H1 (cell line): ENCODE measurements at regions not wholly inside any gene's neighbourhood (a gene's known extent, or its start where the extent isn't known, plus 50 kb on each side); places are given as distances from the start of the nearest gene placed in this dataset.

Experiments used
- CTCF ChIA-PET: fragments of 300-600 bp; sonication (Branson Sonifier 250); formaldehyde crosslinking; loops from one replicate; lab custom pipeline; 2021; ENCODE audit not compliant: partially characterized antibody; lab: Charles Lee
- POLR2A ChIA-PET: fragments of 300-600 bp; sonication (Branson Sonifier 250); formaldehyde crosslinking; loops from one replicate; lab custom pipeline; 2021; ENCODE audit warnings: inconsistent platforms; ENCODE audit not compliant: partially characterized antibody; lab: Charles Lee
- DNase-seq, 2 experiments: peaks; one replicate each; pipeline versions ENCODE4 v3.0.0 to v3.0.0-alpha.2; 2010 to 2022; ENCODE audit warnings: low spot score in 2 of 2, low read depth in 1 of 2, mixed read lengths in 1 of 2
- FAIRE-seq: peaks from 2 replicates; lab custom pipeline; 2011; peaks lifted over from hg19 to GRCh38; lab: Jason Lieb, UNC
- H2AFZ ChIP-seq: 2 replicates; pipeline ENCODE4 v1.8.1; 2012; ENCODE audit warnings: low read length, inconsistent platforms
- H2AK5ac ChIP-seq: 2 replicates; pipeline ENCODE4 v1.6.1; 2013; ENCODE audit warnings: low read depth, low read length
- H2BK120ac ChIP-seq: replicated peaks from 2 replicates; pipeline ENCODE3; 2013; ENCODE audit warnings: low read depth, low read length, inconsistent platforms
- H2BK12ac ChIP-seq: 2 replicates; pipeline ENCODE4 v1.6.1; 2013; ENCODE audit warnings: low read depth, low read length
- H2BK15ac ChIP-seq: 2 replicates; pipeline ENCODE4 v1.6.1; 2013; ENCODE audit warnings: low read length
- H2BK20ac ChIP-seq: 2 replicates; pipeline ENCODE4 v1.6.1; 2013; ENCODE audit warnings: low read length
- H2BK5ac ChIP-seq: 2 replicates; pipeline ENCODE4 v1.6.1; 2013; ENCODE audit warnings: low read depth, low read length
- H3K14ac ChIP-seq: 2 replicates; pipeline ENCODE4 v1.6.1; 2013; ENCODE audit warnings: inconsistent platforms; ENCODE audit not compliant: insufficient read length
- H3K18ac ChIP-seq: 2 replicates; pipeline ENCODE4 v1.6.1; 2013; ENCODE audit warnings: low read length; ENCODE audit errors: extremely low read depth
- H3K23ac ChIP-seq: 2 replicates; pipeline ENCODE4 v1.6.1; 2013; ENCODE audit warnings: inconsistent platforms; ENCODE audit not compliant: insufficient read length
- H3K23me2 ChIP-seq: 2 replicates; pipeline ENCODE4 v1.6.1; 2013; ENCODE audit warnings: low read depth, low read length
- H3K27ac ChIP-seq: 2 replicates; pipeline ENCODE4 v1.6.1; 2011; ENCODE audit warnings: low read depth, low read length, inconsistent platforms
- H3K27me3 ChIP-seq, 4 experiments: replicated peaks in 1 of 4; 1 replicate in 1 of 4; 2 replicates in 3 of 4; pipeline versions ENCODE4 v1.6.1 to v1.8.1; 2011 to 2013; ENCODE audit warnings: low read length in 3 of 4, mild to moderate bottlenecking in 3 of 4, inconsistent platforms in 2 of 4, mixed read lengths in 2 of 4, moderate library complexity in 1 of 4; ENCODE audit not compliant: control insufficient read depth in 3 of 4, insufficient read depth in 3 of 4; ENCODE audit errors: extremely low read depth in 1 of 4
- H3K36me3 ChIP-seq, 4 experiments: 2 replicates each; pipeline versions ENCODE4 v1.6.1 to v1.8.1; 2011 to 2013; ENCODE audit warnings: mild to moderate bottlenecking in 4 of 4, low read length in 3 of 4, moderate library complexity in 2 of 4, control low read depth in 1 of 4, inconsistent platforms in 1 of 4; ENCODE audit not compliant: insufficient read depth in 4 of 4, control insufficient read depth in 2 of 4
- H3K4ac ChIP-seq: replicated peaks from 2 replicates; pipeline ENCODE3; 2013; ENCODE audit warnings: low read length, low read depth, mixed read lengths, inconsistent platforms; ENCODE audit not compliant: insufficient read length
- H3K4me1 ChIP-seq, 4 experiments: replicated peaks in 1 of 4; 1 replicate in 1 of 4; 2 replicates in 3 of 4; pipeline versions ENCODE4 v1.6.1 to v1.8.1; 2011 to 2013; ENCODE audit warnings: low read length in 3 of 4, inconsistent platforms in 2 of 4, mixed read lengths in 1 of 4; ENCODE audit not compliant: insufficient read depth in 4 of 4, control insufficient read depth in 3 of 4
- H3K4me2 ChIP-seq, 2 experiments: 2 replicates each; pipeline versions ENCODE4 v1.6.1 to v1.8.1; 2011 to 2013; ENCODE audit warnings: low read depth in 2 of 2, low read length in 2 of 2, control low read depth in 1 of 2, inconsistent platforms in 1 of 2, mild to moderate bottlenecking in 1 of 2; ENCODE audit not compliant: insufficient read depth in 1 of 2
- H3K4me3 ChIP-seq, 4 experiments: fragments of 200-600, 300-600 bp in 1 of 4; sonication (generic), shearing (Covaris generic), sonication (Bioruptor Twin) in 1 of 4; 2 replicates each; pipeline versions ENCODE4 v1.5.1 to v1.8.1; 2011 to 2016; ENCODE audit warnings: low read length in 4 of 4, low read depth in 3 of 4, control low read depth in 2 of 4, inconsistent platforms in 2 of 4, mild to moderate bottlenecking in 2 of 4, mixed read lengths in 1 of 4, moderate library complexity in 1 of 4; ENCODE audit not compliant: insufficient read depth in 2 of 4; ENCODE audit errors: extremely low read depth in 1 of 4
- H3K56ac ChIP-seq: replicated peaks from 2 replicates; pipeline ENCODE3; 2013; ENCODE audit warnings: low read depth, mild to moderate bottlenecking, mixed read lengths, low read length, inconsistent platforms; ENCODE audit not compliant: insufficient read length
- H3K79me1 ChIP-seq: 2 replicates; pipeline ENCODE4 v1.6.1; 2013; ENCODE audit warnings: low read depth, low read length, control low read depth
- H3K79me2 ChIP-seq, 2 experiments: 2 replicates each; pipeline versions ENCODE4 v1.6.1 to v1.8.1; 2012 to 2013; ENCODE audit warnings: low read length in 2 of 2, mild to moderate bottlenecking in 2 of 2, inconsistent platforms in 1 of 2; ENCODE audit not compliant: insufficient read depth in 2 of 2, control insufficient read depth in 1 of 2
- H3K9ac ChIP-seq, 4 experiments: replicated peaks in 1 of 4; 1 replicate in 1 of 4; 2 replicates in 3 of 4; pipeline versions ENCODE4 v1.6.1 to v1.8.1; 2011 to 2013; ENCODE audit warnings: low read depth in 3 of 4, low read length in 3 of 4, control low read depth in 2 of 4, mild to moderate bottlenecking in 2 of 4, moderate library complexity in 2 of 4, inconsistent platforms in 1 of 4; ENCODE audit errors: extremely low read depth in 1 of 4
- H3K9me3 ChIP-seq, 2 experiments: 2 replicates each; pipeline versions ENCODE4 v1.6.1 to v1.8.1; 2012 to 2013; ENCODE audit warnings: mild to moderate bottlenecking in 2 of 2, moderate library complexity in 2 of 2, control low read depth in 1 of 2, inconsistent platforms in 1 of 2, low read depth in 1 of 2, low read length in 1 of 2, mixed read lengths in 1 of 2; ENCODE audit not compliant: insufficient read depth in 2 of 2
- H4K20me1 ChIP-seq, 2 experiments: replicated peaks in 1 of 2; 2 replicates each; pipeline versions ENCODE3 to v1.8.1; 2011 to 2013; ENCODE audit warnings: inconsistent platforms in 2 of 2, low read length in 2 of 2, mild to moderate bottlenecking in 1 of 2; ENCODE audit not compliant: insufficient read depth in 2 of 2, control insufficient read depth in 1 of 2
- H4K5ac ChIP-seq: 2 replicates; pipeline ENCODE4 v1.6.1; 2013; ENCODE audit warnings: low read length, low read depth, mixed read lengths, inconsistent platforms; ENCODE audit not compliant: insufficient read length
- H4K8ac ChIP-seq: 2 replicates; pipeline ENCODE4 v1.8.0; 2013; ENCODE audit warnings: mild to moderate bottlenecking, moderate library complexity, low read length, inconsistent platforms; ENCODE audit not compliant: insufficient read depth; ENCODE audit errors: extremely low read depth
- H4K91ac ChIP-seq: replicated peaks from 2 replicates; pipeline ENCODE3; 2013; ENCODE audit warnings: low read length, mixed read lengths, inconsistent platforms; ENCODE audit not compliant: insufficient read length
- ASH2L ChIP-seq: fragments of 200-600, 300-600 bp; sonication (generic); IDR thresholded peaks from one replicate; pipeline ENCODE4 v1.7.1; 2017; ENCODE audit warnings: low read length
- BRCA1 ChIP-seq: IDR thresholded peaks from 2 replicates; pipeline ENCODE4 v1.6.1; 2012; ENCODE audit warnings: low read depth, low read length, improper control_type of control experiment
- EGR1 ChIP-seq: IDR thresholded peaks from 2 replicates; pipeline ENCODE4 v1.6.1; 2011; ENCODE audit warnings: low read depth, low read length, borderline replicate concordance
- RNF2 ChIP-seq: fragments of 200-900, 300-1000 bp; sonication (generic); IDR thresholded peaks from 2 replicates; pipeline ENCODE4 v1.7.1; 2016; ENCODE audit warnings: borderline replicate concordance, low read depth, mild to moderate bottlenecking, antibody characterized with exemption, low read length; ENCODE audit not compliant: poor library complexity, severe bottlenecking; ENCODE audit errors: missing control alignments
- SAP30 ChIP-seq: fragments of 300-600 bp; sonication (generic); IDR thresholded peaks from 2 replicates; pipeline ENCODE4 v1.7.1; 2012; ENCODE audit warnings: low read length, moderate library complexity, mild to moderate bottlenecking, inconsistent platforms; ENCODE audit not compliant: insufficient read depth, insufficient replicate concordance
- SRF ChIP-seq: IDR thresholded peaks from 2 replicates; pipeline ENCODE4 v1.6.1; 2011; ENCODE audit warnings: mild to moderate bottlenecking, low read depth, low read length, moderate library complexity
- TAF1 ChIP-seq: IDR thresholded peaks from 2 replicates; pipeline ENCODE4 v1.6.1; 2011; ENCODE audit warnings: mild to moderate bottlenecking, low read depth, low read length
- TBP ChIP-seq: IDR thresholded peaks from 2 replicates; pipeline ENCODE4 v1.6.1; 2011; ENCODE audit warnings: low read depth, low read length, improper control_type of control experiment
- TCF12 ChIP-seq: IDR thresholded peaks from 2 replicates; pipeline ENCODE4 v1.6.1; 2011; ENCODE audit warnings: low read depth, mild to moderate bottlenecking, low read length
- WGBS, 2 experiments: shearing (Covaris generic) in 1 of 2; methylation state at CpG; one replicate each; pipeline versions ENCODE4 v1.1.6 to v1.1.7; 2013 to 2015; ENCODE audit warnings: low lambda C conversion rate in 2 of 2, mixed read lengths in 2 of 2, inconsistent platforms in 1 of 2, low coverage in 1 of 2, missing lambda C conversion rate in 1 of 2; ENCODE audit not compliant: insufficient replicate concordance in 2 of 2, insufficient coverage in 1 of 2, insufficient read length in 1 of 2; ENCODE audit errors: extremely low coverage in 1 of 2, missing lambda C conversion rate in 1 of 2; 5-methylcytosine and 5-hydroxymethylcytosine counted together
- TF ChIP-seq, protein P1 (sequence below): IDR thresholded peaks from 2 replicates; pipeline ENCODE4 v1.6.1; 2011; ENCODE audit warnings: low read depth, mild to moderate bottlenecking, low read length; ENCODE audit not compliant: insufficient read depth
- TF ChIP-seq, protein P2 (sequence below): IDR thresholded peaks from 2 replicates; pipeline ENCODE4 v1.6.1; 2012; ENCODE audit warnings: inconsistent platforms
- TF ChIP-seq, protein P3 (sequence below): IDR thresholded peaks from 2 replicates; pipeline ENCODE4 v1.6.1; 2012; ENCODE audit warnings: low read length, inconsistent platforms

DNA sequence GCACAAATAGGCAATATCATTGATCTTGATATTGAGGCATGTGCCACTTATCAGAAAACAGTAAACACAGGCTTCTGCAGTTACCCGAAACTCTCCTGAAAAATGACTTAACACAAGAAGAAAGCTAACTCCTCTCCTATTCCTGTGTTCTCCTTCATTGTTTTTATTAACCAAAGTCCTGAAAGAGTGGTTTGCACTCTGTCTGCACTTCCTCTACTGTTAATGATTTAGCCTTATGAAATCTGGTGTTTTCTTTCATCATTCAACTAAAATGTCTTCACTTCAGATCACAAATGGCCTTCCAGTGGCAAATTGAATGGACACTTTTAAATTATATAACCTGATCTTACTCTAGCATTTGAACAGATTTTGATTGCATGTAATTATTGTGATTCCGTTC lies 630.6 kb upstream of the PHF14 start:
- Histone ChIP-seq H3K23ac (no peak overlapping the region), H3K36me3 (no peaks in the 10 kb centered on the region), H4K20me1 (no peaks in the 10 kb centered on the region), H3K4ac (no peak overlapping the region), H3K79me2 (no peaks in the 10 kb centered on the region), H2BK12ac (no peak overlapping the region), H3K4me3 (no peak overlapping the region), H2BK15ac (no peak overlapping the region), H2BK20ac (no peak overlapping the region), H3K4me2 (no peak overlapping the region), H3K23me2 (no peaks in the 10 kb centered on the region; the same call in 1 of the 2 replicates), H2AK5ac (no peak overlapping the region), H4K8ac (no peak overlapping the region), H3K27me3 (no peaks in the 10 kb centered on the region), H2BK120ac (no peak overlapping the region), H3K14ac (no peak overlapping the region), H3K9ac (no peak overlapping the region), H4K5ac (no peak overlapping the region), H2AFZ (no peak overlapping the region), H3K27ac (no peak overlapping the region), H2BK5ac (no peak overlapping the region), H3K9me3 (no peaks in the 10 kb centered on the region), H3K4me1 (no peaks in the 10 kb centered on the region), H3K56ac (no peak overlapping the region), H3K18ac (no peak overlapping the region), H3K79me1 (no peaks in the 10 kb centered on the region), H4K91ac (no peak overlapping the region)
- ChIA-PET POLR2A (no interaction called here), CTCF (no interaction called here)
- FAIRE-seq, result no peak
- 94% methylated on average over 2 of the region's 2 CpGs; no CpG with 5 or more reads in 1 of the 2 experiments for WGBS, 2 experiments
- no peak for DNase-seq
- TF ChIP-seq EGR1 (no peak), ASH2L (no peak), TAF1 (no peak), BRCA1 (no peak), RNF2 (no peak), TBP (no peak), TCF12 (no peak), SAP30 (no peak), SRF (no peak)
- TF ChIP-seq, protein P1, sequence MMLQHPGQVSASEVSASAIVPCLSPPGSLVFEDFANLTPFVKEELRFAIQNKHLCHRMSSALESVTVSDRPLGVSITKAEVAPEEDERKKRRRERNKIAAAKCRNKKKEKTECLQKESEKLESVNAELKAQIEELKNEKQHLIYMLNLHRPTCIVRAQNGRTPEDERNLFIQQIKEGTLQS, result no peak
- TF ChIP-seq, protein P2, sequence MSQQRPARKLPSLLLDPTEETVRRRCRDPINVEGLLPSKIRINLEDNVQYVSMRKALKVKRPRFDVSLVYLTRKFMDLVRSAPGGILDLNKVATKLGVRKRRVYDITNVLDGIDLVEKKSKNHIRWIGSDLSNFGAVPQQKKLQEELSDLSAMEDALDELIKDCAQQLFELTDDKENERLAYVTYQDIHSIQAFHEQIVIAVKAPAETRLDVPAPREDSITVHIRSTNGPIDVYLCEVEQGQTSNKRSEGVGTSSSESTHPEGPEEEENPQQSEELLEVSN, result no peak
- TF ChIP-seq, protein P3, sequence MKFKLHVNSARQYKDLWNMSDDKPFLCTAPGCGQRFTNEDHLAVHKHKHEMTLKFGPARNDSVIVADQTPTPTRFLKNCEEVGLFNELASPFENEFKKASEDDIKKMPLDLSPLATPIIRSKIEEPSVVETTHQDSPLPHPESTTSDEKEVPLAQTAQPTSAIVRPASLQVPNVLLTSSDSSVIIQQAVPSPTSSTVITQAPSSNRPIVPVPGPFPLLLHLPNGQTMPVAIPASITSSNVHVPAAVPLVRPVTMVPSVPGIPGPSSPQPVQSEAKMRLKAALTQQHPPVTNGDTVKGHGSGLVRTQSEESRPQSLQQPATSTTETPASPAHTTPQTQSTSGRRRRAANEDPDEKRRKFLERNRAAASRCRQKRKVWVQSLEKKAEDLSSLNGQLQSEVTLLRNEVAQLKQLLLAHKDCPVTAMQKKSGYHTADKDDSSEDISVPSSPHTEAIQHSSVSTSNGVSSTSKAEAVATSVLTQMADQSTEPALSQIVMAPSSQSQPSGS, result no peak
